Hepatocyte (in vitro differentiated cells): ENCODE measurements at regions not wholly inside any gene's neighbourhood (a gene's known extent, or its start where the extent isn't known, plus 50 kb on each side); places are given as distances from the start of the nearest gene placed in this dataset.

ENCODE experiments used
- DNase-seq: peaks from one replicate; pipeline ENCODE4 v3.0.0-alpha.2; 2016; ENCODE audit warnings: low spot score
- H2AFZ ChIP-seq: fragments of 200-600 bp; sonication (generic); 2 replicates; pipeline ENCODE4 v1.6.0; 2016; ENCODE audit warnings: antibody characterized with exemption, mild to moderate bottlenecking
- H3K27ac ChIP-seq: fragments of 200-600 bp; sonication (generic); 2 replicates; pipeline ENCODE4 v1.5.1; 2016; ENCODE audit warnings: mild to moderate bottlenecking
- H3K27me3 ChIP-seq: fragments of 200-600 bp; sonication (generic); 2 replicates; pipeline ENCODE4 v1.6.1; 2016
- H3K36me3 ChIP-seq: fragments of 200-600 bp; sonication (generic); replicated peaks from 2 replicates; pipeline ENCODE4 v1.5.1; 2016; ENCODE audit warnings: low read depth; ENCODE audit not compliant: insufficient read depth
- H3K4me1 ChIP-seq: fragments of 200-600 bp; sonication (generic); 2 replicates; pipeline ENCODE4 v1.5.1; 2016; ENCODE audit warnings: mild to moderate bottlenecking, moderate library complexity; ENCODE audit not compliant: insufficient read depth
- H3K4me2 ChIP-seq: fragments of 200-600 bp; sonication (generic); 2 replicates; pipeline ENCODE4 v1.6.0; 2016
- H3K4me3 ChIP-seq: fragments of 200-600 bp; sonication (generic); 2 replicates; pipeline ENCODE4 v1.5.1; 2016; ENCODE audit warnings: mild to moderate bottlenecking
- H3K79me2 ChIP-seq: fragments of 200-600 bp; sonication (generic); 2 replicates; pipeline ENCODE4 v1.6.0; 2017; ENCODE audit warnings: mild to moderate bottlenecking
- H3K9me2 ChIP-seq: fragments of 200-600 bp; sonication (generic); replicated peaks from 2 replicates; pipeline ENCODE4 v1.6.0; 2017; ENCODE audit warnings: mild to moderate bottlenecking; ENCODE audit not compliant: insufficient read depth
- H3K9me3 ChIP-seq: fragments of 200-600 bp; sonication (generic); 2 replicates; pipeline ENCODE4 v1.5.1; 2016; ENCODE audit warnings: low read depth, mild to moderate bottlenecking
- H4K20me1 ChIP-seq: fragments of 200-600 bp; sonication (generic); 2 replicates; pipeline ENCODE4 v1.6.0; 2016; ENCODE audit warnings: mild to moderate bottlenecking; ENCODE audit not compliant: insufficient read depth, poor library complexity, severe bottlenecking
- CTCF ChIP-seq: fragments of 200-600 bp; sonication (generic); IDR thresholded peaks from 2 replicates; pipeline ENCODE4 v1.5.1; 2016; ENCODE audit warnings: antibody characterized with exemption, mild to moderate bottlenecking; ENCODE audit not compliant: poor library complexity
- EZH2 ChIP-seq: fragments of 200-600 bp; sonication (generic); IDR thresholded peaks from 2 replicates; pipeline ENCODE4 v1.6.1; 2016; ENCODE audit warnings: antibody characterized with exemption, mild to moderate bottlenecking, borderline replicate concordance
- EZH2phosphoT487 ChIP-seq: fragments of 200-600 bp; sonication (generic); IDR thresholded peaks from one replicate; pipeline ENCODE4 v1.6.1; 2018; ENCODE audit warnings: antibody characterized with exemption, mild to moderate bottlenecking, low read depth, moderate library complexity; ENCODE audit not compliant: unreplicated experiment, severe bottlenecking
- WGBS: methylation state at CpG from one replicate; pipeline ENCODE4 v1.1.6; 2016; ENCODE audit warnings: low lambda C conversion rate; ENCODE audit errors: missing lambda C conversion rate; 5-methylcytosine and 5-hydroxymethylcytosine counted together

DNA sequence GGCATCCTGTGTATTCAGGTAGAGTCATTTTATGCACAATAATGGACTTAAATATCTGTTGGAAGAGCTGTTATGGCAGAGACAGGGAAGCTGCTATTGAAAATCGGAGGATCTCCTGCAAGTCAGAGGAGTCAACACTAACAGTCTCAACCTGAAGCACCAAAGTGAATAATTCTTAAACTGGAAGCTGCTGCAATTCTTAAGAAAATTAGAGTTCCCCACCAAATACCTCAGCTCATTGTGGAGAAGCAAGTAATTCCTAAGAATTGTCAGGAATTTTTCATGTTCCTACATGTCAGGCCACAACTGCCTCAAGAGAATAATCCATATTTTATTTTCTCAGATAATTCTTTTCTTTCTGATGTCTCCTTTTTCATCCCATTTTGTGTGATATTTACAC lies 892.6 kb upstream of the LCORL start:
- Histone ChIP-seq H3K9me3 (no peaks in the 10 kb centered on the region), H3K27me3 (no peaks in the 10 kb centered on the region), H3K4me1 (no peaks in the 10 kb centered on the region), H2AFZ (no peak overlapping the region), H3K36me3 (no peaks in the 10 kb centered on the region), H3K4me2 (no peak overlapping the region), H3K4me3 (no peak overlapping the region), H3K27ac (no peak overlapping the region), H3K79me2 (no peaks in the 10 kb centered on the region), H3K9me2 (no peaks in the 10 kb centered on the region), H4K20me1 (no peaks in the 10 kb centered on the region)
- WGBS = 82% methylated on average over 1 of the region's 1 CpG
- DNase-seq = no peak
- TF ChIP-seq CTCF = no peak
- TF ChIP-seq EZH2 = no peak
- TF ChIP-seq EZH2phosphoT487 = no peak

GRCh38 chr4:18894928-18895327 lies 873.4 kb upstream of the LCORL start:
- H3K4me1 ChIP-seq = no peaks in the 10 kb centered on the region
- no peak overlapping the region for H2AFZ ChIP-seq
- no peak for DNase-seq
- H3K4me2 ChIP-seq = no peak overlapping the region
- TF ChIP-seq CTCF (no peak), EZH2 (no peak), EZH2phosphoT487 (no peak)
- no peaks in the 10 kb centered on the region for H3K9me3 ChIP-seq
- H3K36me3 ChIP-seq = no peaks in the 10 kb centered on the region
- 89% methylated on average over 2 of the region's 2 CpGs for WGBS
- H3K9me2 ChIP-seq = no peaks in the 10 kb centered on the region
- no peak overlapping the region for H3K27ac ChIP-seq
- H3K79me2 ChIP-seq = no peaks in the 10 kb centered on the region
- no peaks in the 10 kb centered on the region for H3K27me3 ChIP-seq
- no peak overlapping the region for H3K4me3 ChIP-seq
- H4K20me1 ChIP-seq = no peaks in the 10 kb centered on the region

DNA sequence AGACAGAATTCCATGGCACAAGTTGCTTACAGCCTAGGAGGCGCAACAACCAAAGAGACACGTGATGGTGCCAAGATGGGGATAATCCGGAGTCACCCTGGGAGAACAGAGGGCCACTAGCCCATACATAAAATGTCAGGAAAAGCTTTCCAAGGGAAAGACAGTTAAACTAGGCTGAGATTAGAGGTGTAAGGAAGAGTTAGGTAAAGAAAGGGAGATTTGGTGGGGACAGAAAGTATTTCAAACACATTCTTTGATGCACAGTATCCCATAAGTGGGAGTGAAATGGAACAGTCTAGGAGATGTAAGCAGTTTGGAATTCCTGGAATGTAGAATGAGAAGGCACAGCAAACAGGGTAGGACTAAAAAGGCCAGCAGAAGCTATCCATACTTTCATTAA lies 860.9 kb upstream of the LCORL start:
- TF ChIP-seq EZH2 (no peak), EZH2phosphoT487 (no peak), CTCF (no peak)
- Histone ChIP-seq H3K4me2 (peak overlapping the region; percentile 13), H3K4me1 (peaks cover 12% of the 10 kb centered on the region), H2AFZ (peak overlapping the region; percentile 29), H3K79me2 (no peaks in the 10 kb centered on the region), H3K27me3 (no peaks in the 10 kb centered on the region), H3K36me3 (no peaks in the 10 kb centered on the region), H3K4me3 (no peak overlapping the region), H3K9me2 (no peaks in the 10 kb centered on the region), H3K9me3 (no peaks in the 10 kb centered on the region), H4K20me1 (no peaks in the 10 kb centered on the region), H3K27ac (peak overlapping the region; percentile 72)
- 56% methylated on average over 3 of the region's 3 CpGs for WGBS
- peak; percentile 8 for DNase-seq

DNA sequence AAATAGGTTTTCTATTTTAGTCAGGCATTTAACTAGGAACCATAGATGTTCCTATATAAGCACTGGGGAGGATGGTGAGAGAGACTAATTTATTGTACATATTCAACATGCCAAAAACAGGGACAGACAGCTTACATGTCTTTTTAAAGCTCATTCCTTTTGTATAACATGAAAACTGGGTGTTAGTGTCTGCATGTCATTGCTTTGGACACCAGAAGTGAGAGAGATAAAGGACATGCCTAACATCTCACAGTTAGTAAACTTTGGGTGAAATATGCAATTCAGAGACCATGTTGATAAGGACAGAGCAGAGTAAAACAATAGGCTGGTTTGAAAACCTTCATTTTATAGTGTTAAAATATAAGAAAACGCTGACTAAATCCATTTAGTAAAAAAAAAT lies 860.0 kb upstream of the LCORL start:
- Histone ChIP-seq H3K4me2 (no peak overlapping the region), H3K9me3 (no peaks in the 10 kb centered on the region), H3K4me1 (peaks cover 12% of the 10 kb centered on the region), H3K4me3 (no peak overlapping the region), H3K36me3 (no peaks in the 10 kb centered on the region), H4K20me1 (no peaks in the 10 kb centered on the region), H2AFZ (no peak overlapping the region), H3K79me2 (no peaks in the 10 kb centered on the region), H3K27me3 (no peaks in the 10 kb centered on the region), H3K27ac (no peak overlapping the region), H3K9me2 (no peaks in the 10 kb centered on the region)
- no peak for DNase-seq
- 93% methylated on average over 1 of the region's 1 CpG for WGBS
- TF ChIP-seq EZH2 = no peak
